ENCODE measurements at regions not wholly inside any gene's neighbourhood (a gene's known extent, or its start where the extent isn't known, plus 50 kb on each side); places are given as distances from the start of the nearest gene placed in this dataset.

- no peak for TF ChIP-seq CTCF (IDR thresholded peaks at IDR 0.05; ENCODE audit: control insufficient read depth, extremely low read depth, insufficient read depth)
- no peak overlapping the region for H3K4me3 ChIP-seq (ENCODE audit: low read depth, low read length)
- peak; percentile 90 for DNase-seq (ENCODE audit: low read depth)
These were observed 51.0 kb upstream of the BARX2 start for GRCh38 chr11:129324533-129325175.

GRCh38 chr11:129323896-129324502 lies 51.6 kb upstream of the BARX2 start:
- no peak for TF ChIP-seq CTCF (IDR thresholded peaks at IDR 0.05; ENCODE audit: control insufficient read depth, extremely low read depth, insufficient read depth)
- no peak overlapping the region for H3K4me3 ChIP-seq (ENCODE audit: low read depth, low read length)
- DNase-seq (ENCODE audit: low read depth), result no peak

- no peak for DNase-seq (ENCODE audit: low read depth)
These were observed 52.7 kb upstream of the BARX2 start for GRCh38 chr11:129322941-129323340.

GRCh38 chr11:129321076-129321475 lies 54.6 kb upstream of the BARX2 start:
- no peak overlapping the region for H3K4me3 ChIP-seq (ENCODE audit: low read depth, low read length)
- DNase-seq (ENCODE audit: low read depth), result no peak
- no peak for TF ChIP-seq CTCF (IDR thresholded peaks at IDR 0.05; ENCODE audit: control insufficient read depth, extremely low read depth, insufficient read depth)

More at GRCh38 chr11:129322941-129323340, 52.7 kb upstream of the BARX2 start:
- H3K4me3 ChIP-seq (ENCODE audit: low read depth, low read length), result no peak overlapping the region
- no peak for TF ChIP-seq CTCF (IDR thresholded peaks at IDR 0.05; ENCODE audit: control insufficient read depth, extremely low read depth, insufficient read depth)

- no peak for TF ChIP-seq CTCF (IDR thresholded peaks at IDR 0.05; ENCODE audit: control insufficient read depth, extremely low read depth, insufficient read depth)
- no peak for DNase-seq (ENCODE audit: low read depth)
- H3K4me3 ChIP-seq (ENCODE audit: low read depth, low read length), result no peak overlapping the region
These were observed 55.2 kb upstream of the BARX2 start for GRCh38 chr11:129320494-129320893.

- TF ChIP-seq CTCF (IDR thresholded peaks at IDR 0.05; ENCODE audit: control insufficient read depth, extremely low read depth, insufficient read depth), result no peak
- H3K4me3 ChIP-seq (ENCODE audit: low read depth, low read length), result no peak overlapping the region; the same call in 1 of the 2 replicates
- DNase-seq (ENCODE audit: low read depth), result no peak
These were observed 55.9 kb upstream of the BARX2 start for GRCh38 chr11:129319751-129320150.

GRCh38 chr11:129319201-129319600 lies 56.4 kb upstream of the BARX2 start:
- no peak for TF ChIP-seq CTCF (IDR thresholded peaks at IDR 0.05; ENCODE audit: control insufficient read depth, extremely low read depth, insufficient read depth)
- no peak overlapping the region; the same call in 1 of the 2 replicates for H3K4me3 ChIP-seq (ENCODE audit: low read depth, low read length)
- DNase-seq (ENCODE audit: low read depth), result peak; percentile 84

Data from LNCaP clone FGC (cell line).